ENCODE measurements at regions not wholly inside any gene's neighbourhood (a gene's known extent, or its start where the extent isn't known, plus 50 kb on each side); places are given as distances from the start of the nearest gene placed in this dataset.

- TF ChIP-seq EZH2phosphoT487 (IDR thresholded peaks at IDR 0.05) (no peak), CTCF (IDR thresholded peaks at IDR 0.05) (no peak), EZH2 (IDR thresholded peaks at IDR 0.05) (no peak)
Observed at GRCh38 chr12:25034676-25035075, 85.8 kb upstream of the BCAT1 start.
